ENCODE measurements at regions not wholly inside any gene's neighbourhood (a gene's known extent, or its start where the extent isn't known, plus 50 kb on each side); places are given as distances from the start of the nearest gene placed in this dataset.

DNA sequence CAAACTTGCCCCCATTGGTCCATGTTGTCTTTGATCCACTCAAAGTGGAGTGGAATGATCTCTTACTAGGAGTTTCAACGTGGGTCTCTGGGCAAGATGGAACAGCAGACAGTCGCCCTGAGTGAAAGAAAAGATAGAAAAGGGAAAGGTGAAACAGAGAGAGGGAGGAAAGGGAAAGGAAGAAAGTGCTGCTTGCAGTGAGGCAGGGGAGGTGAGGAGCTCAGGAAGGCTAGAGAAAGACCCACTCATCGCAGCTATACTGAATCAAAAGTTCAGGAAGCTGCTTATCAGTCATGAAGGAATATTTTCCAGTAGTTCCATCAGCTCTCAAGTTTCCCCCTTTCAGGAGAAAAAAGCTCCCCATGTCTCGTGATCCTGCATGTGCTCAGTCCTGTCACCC is 86.9 kb downstream of the ZNF467 start:
- Histone ChIP-seq H3K27ac (peak overlapping the region; percentile 73), H3K9me3 (ENCODE audit: low read depth) (no peaks in the 10 kb centered on the region), H2AFZ (peak overlapping the region; percentile 59), H4K20me1 (ENCODE audit: insufficient read depth) (no peaks in the 10 kb centered on the region), H3K9ac (no peak overlapping the region), H3K27me3 (replicated peaks; ENCODE audit: insufficient read depth) (no peaks in the 10 kb centered on the region), H3K4me2 (ENCODE audit: unreplicated experiment) (peak overlapping the region; percentile 55), H3K4me1 (ENCODE audit: insufficient read depth) (peaks cover 45% of the 10 kb centered on the region), H3F3A (ENCODE audit: insufficient read depth) (peaks cover 30% of the 10 kb centered on the region), H3K36me3 (ENCODE audit: low read depth) (no peaks in the 10 kb centered on the region), H3K9me2 (ENCODE audit: insufficient read depth) (no peaks in the 10 kb centered on the region), H3K4me3 (no peak overlapping the region; the same call in 1 of the 2 replicates), H3K79me2 (ENCODE audit: insufficient read depth) (no peaks in the 10 kb centered on the region)
- DNase-seq: peak; percentile 14
- in situ Hi-C loops (cut with MboI): no loop called here
- TF ChIP-seq EZH2 (IDR thresholded peaks at IDR 0.05; ENCODE audit: insufficient read depth, poor library complexity, severe bottlenecking) (no peak), EZH2phosphoT487 (IDR thresholded peaks at IDR 0.05; ENCODE audit: insufficient read depth, low read depth) (no peak)
- 33% methylated on average over 4 of the region's 4 CpGs for WGBS, 2 experiments (ENCODE audit: low coverage in 1 of 2, low lambda C conversion rate in 2 of 2, missing lambda C conversion rate in 2 of 2)

DNA sequence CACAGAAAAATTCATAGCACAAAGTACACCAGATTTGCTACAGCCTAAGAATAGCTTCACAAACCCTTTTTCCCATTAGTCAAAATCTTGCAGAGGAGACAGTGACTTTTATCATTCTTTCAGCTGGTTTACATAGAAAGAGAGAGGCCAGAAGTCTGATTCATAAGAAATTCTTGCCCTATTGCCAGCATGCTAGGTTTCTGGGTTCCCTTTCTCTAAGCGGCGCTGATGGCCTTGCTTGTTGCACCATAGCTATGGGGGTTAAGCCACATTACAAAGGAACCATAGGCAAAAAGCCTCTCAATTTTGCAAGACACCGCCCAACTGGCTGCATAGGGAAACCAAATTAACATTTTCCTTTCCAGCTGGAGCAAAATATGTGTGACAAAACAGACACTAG is 87.4 kb downstream of the ZNF467 start:
- TF ChIP-seq EZH2 (IDR thresholded peaks at IDR 0.05; ENCODE audit: insufficient read depth, poor library complexity, severe bottlenecking) (no peak), EZH2phosphoT487 (IDR thresholded peaks at IDR 0.05; ENCODE audit: insufficient read depth, low read depth) (no peak)
- in situ Hi-C loops (cut with MboI): no loop called here
- 4 to 8% methylated on average over 3 of the region's 3 CpGs for WGBS, 2 experiments (ENCODE audit: low coverage in 1 of 2, low lambda C conversion rate in 2 of 2, missing lambda C conversion rate in 2 of 2)
- no peaks in the 10 kb centered on the region for H3K79me2 ChIP-seq (ENCODE audit: insufficient read depth)
- peaks cover 49% of the 10 kb centered on the region for H3K4me1 ChIP-seq (ENCODE audit: insufficient read depth)
- peak; percentile 96 for DNase-seq
- H3K9ac ChIP-seq: no peak overlapping the region
- no peaks in the 10 kb centered on the region for H3K9me3 ChIP-seq (ENCODE audit: low read depth)
- H3K27ac ChIP-seq: peak overlapping the region; percentile 73
- H3F3A ChIP-seq (ENCODE audit: insufficient read depth): peaks cover 34% of the 10 kb centered on the region
- no peaks in the 10 kb centered on the region for H3K27me3 ChIP-seq (replicated peaks; ENCODE audit: insufficient read depth)
- H3K4me3 ChIP-seq: peak overlapping the region; percentile 45
- no peaks in the 10 kb centered on the region for H3K36me3 ChIP-seq (ENCODE audit: low read depth)
- H3K9me2 ChIP-seq (ENCODE audit: insufficient read depth): no peaks in the 10 kb centered on the region
- no peaks in the 10 kb centered on the region for H4K20me1 ChIP-seq (ENCODE audit: insufficient read depth)
- peak overlapping the region; percentile 59 for H2AFZ ChIP-seq
- H3K4me2 ChIP-seq (ENCODE audit: unreplicated experiment): peak overlapping the region; percentile 78

DNA sequence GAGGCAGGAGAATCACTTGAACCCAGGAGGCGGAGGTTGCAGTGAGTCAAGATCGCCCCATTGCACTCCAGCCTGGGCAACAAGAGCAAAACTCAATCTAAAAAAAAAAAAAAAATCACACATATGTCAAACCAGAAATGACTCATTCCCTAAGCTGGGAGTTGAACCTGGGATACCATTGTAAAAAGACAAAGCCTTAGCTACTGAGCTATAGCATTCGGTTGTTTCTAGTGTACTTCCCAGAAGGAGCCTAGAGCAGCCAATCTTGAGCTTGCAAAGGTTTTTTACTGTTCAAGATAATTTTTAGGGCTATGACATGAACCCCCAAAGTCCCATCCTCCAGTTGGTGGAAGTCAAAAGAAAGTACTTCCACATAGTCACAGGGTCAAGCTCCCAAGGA is 87.9 kb downstream of the ZNF467 start:
- no peak for TF ChIP-seq EZH2 (IDR thresholded peaks at IDR 0.05; ENCODE audit: insufficient read depth, poor library complexity, severe bottlenecking)
- no peak for TF ChIP-seq EZH2phosphoT487 (IDR thresholded peaks at IDR 0.05; ENCODE audit: insufficient read depth, low read depth)
- Histone ChIP-seq H3K4me2 (ENCODE audit: unreplicated experiment) (peak overlapping the region; percentile 78), H3K27me3 (replicated peaks; ENCODE audit: insufficient read depth) (no peaks in the 10 kb centered on the region), H4K20me1 (ENCODE audit: insufficient read depth) (no peaks in the 10 kb centered on the region), H3K4me1 (ENCODE audit: insufficient read depth) (peaks cover 55% of the 10 kb centered on the region), H2AFZ (no peak overlapping the region), H3K4me3 (peak overlapping the region; percentile 45), H3F3A (ENCODE audit: insufficient read depth) (peaks cover 35% of the 10 kb centered on the region), H3K9me2 (ENCODE audit: insufficient read depth) (no peaks in the 10 kb centered on the region), H3K9me3 (ENCODE audit: low read depth) (no peaks in the 10 kb centered on the region), H3K9ac (no peak overlapping the region), H3K36me3 (ENCODE audit: low read depth) (no peaks in the 10 kb centered on the region), H3K27ac (peak overlapping the region; percentile 73), H3K79me2 (ENCODE audit: insufficient read depth) (no peaks in the 10 kb centered on the region)
- in situ Hi-C loops (cut with MboI): no loop called here
- 48 to 59% methylated on average over 3 of the region's 3 CpGs for WGBS, 2 experiments (ENCODE audit: low coverage in 1 of 2, low lambda C conversion rate in 2 of 2, missing lambda C conversion rate in 2 of 2)
- DNase-seq: peak; percentile 56

DNA sequence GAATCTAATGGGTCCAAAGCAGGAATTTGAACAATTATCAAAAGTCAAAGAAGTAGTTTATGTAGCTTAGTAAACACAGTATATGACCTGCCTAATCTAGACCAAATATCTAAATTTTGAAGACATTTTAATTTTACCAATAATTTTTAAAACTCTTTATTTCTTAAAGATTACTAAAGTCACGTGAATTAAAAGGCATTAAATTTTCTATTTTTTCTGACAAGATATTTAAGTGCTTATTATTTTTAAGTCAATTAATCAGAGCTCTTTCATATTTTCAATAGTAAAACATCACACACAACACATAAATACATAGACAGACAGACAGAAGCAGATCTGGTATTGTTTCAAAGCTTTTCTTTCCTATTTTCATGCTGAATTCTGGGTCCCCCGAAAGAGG is 89.5 kb downstream of the ZNF467 start:
- no peak overlapping the region for H3K4me3 ChIP-seq
- no peak overlapping the region for H3K27ac ChIP-seq
- H4K20me1 ChIP-seq (ENCODE audit: insufficient read depth): no peaks in the 10 kb centered on the region
- 43 to 59% methylated on average over 2 of the region's 2 CpGs for WGBS, 2 experiments (ENCODE audit: low coverage in 1 of 2, low lambda C conversion rate in 2 of 2, missing lambda C conversion rate in 2 of 2)
- H3K4me2 ChIP-seq (ENCODE audit: unreplicated experiment): no peak overlapping the region
- H2AFZ ChIP-seq: no peak overlapping the region
- H3K27me3 ChIP-seq (replicated peaks; ENCODE audit: insufficient read depth): no peaks in the 10 kb centered on the region
- in situ Hi-C loops (cut with MboI): no loop called here
- peaks cover 68% of the 10 kb centered on the region for H3K4me1 ChIP-seq (ENCODE audit: insufficient read depth)
- TF ChIP-seq EZH2 (IDR thresholded peaks at IDR 0.05; ENCODE audit: insufficient read depth, poor library complexity, severe bottlenecking) (no peak), EZH2phosphoT487 (IDR thresholded peaks at IDR 0.05; ENCODE audit: insufficient read depth, low read depth) (no peak)
- H3F3A ChIP-seq (ENCODE audit: insufficient read depth): peaks cover 44% of the 10 kb centered on the region
- no peaks in the 10 kb centered on the region for H3K9me3 ChIP-seq (ENCODE audit: low read depth)
- no peaks in the 10 kb centered on the region for H3K79me2 ChIP-seq (ENCODE audit: insufficient read depth)
- no peaks in the 10 kb centered on the region for H3K36me3 ChIP-seq (ENCODE audit: low read depth)
- DNase-seq: no peak
- no peaks in the 10 kb centered on the region for H3K9me2 ChIP-seq (ENCODE audit: insufficient read depth)
- H3K9ac ChIP-seq: no peak overlapping the region

DNA sequence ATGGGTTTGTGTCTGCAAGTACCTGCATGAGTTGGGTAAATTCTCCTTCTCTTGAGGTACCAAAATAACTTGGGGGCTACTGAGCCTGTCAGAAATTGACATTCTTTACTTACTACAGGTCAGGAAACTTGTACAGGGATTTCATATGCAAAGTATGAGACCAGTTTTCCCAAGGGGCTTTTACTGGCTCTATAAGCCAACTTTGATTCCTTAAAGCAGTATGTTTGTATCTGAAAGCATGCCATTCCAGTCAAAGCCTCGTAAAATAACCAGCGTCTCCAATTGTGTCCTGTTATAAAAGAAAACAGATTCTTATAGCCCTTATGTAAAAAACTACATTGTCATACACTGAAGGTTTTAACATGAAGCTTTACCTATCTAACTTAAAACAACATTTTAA is 90.2 kb downstream of the ZNF467 start:
- no peak overlapping the region for H2AFZ ChIP-seq
- no peak overlapping the region for H3K9ac ChIP-seq
- no peaks in the 10 kb centered on the region for H3K79me2 ChIP-seq (ENCODE audit: insufficient read depth)
- H3K4me3 ChIP-seq: no peak overlapping the region
- peaks cover 68% of the 10 kb centered on the region for H3K4me1 ChIP-seq (ENCODE audit: insufficient read depth)
- DNase-seq: no peak
- in situ Hi-C loops (cut with MboI): no loop called here
- H3K9me2 ChIP-seq (ENCODE audit: insufficient read depth): no peaks in the 10 kb centered on the region
- no peak overlapping the region for H3K27ac ChIP-seq
- no peaks in the 10 kb centered on the region for H3K9me3 ChIP-seq (ENCODE audit: low read depth)
- H3K27me3 ChIP-seq (replicated peaks; ENCODE audit: insufficient read depth): no peaks in the 10 kb centered on the region
- H4K20me1 ChIP-seq (ENCODE audit: insufficient read depth): no peaks in the 10 kb centered on the region
- peaks cover 46% of the 10 kb centered on the region for H3F3A ChIP-seq (ENCODE audit: insufficient read depth)
- no peaks in the 10 kb centered on the region for H3K36me3 ChIP-seq (ENCODE audit: low read depth)
- TF ChIP-seq EZH2phosphoT487 (IDR thresholded peaks at IDR 0.05; ENCODE audit: insufficient read depth, low read depth) (no peak), EZH2 (IDR thresholded peaks at IDR 0.05; ENCODE audit: insufficient read depth, poor library complexity, severe bottlenecking) (no peak)
- peak overlapping the region; percentile 8 for H3K4me2 ChIP-seq (ENCODE audit: unreplicated experiment)
- WGBS, 2 experiments (ENCODE audit: low coverage in 1 of 2, low lambda C conversion rate in 2 of 2, missing lambda C conversion rate in 2 of 2): 17 to 23% methylated on average over 2 of the region's 2 CpGs

All from GM23248 (cell line).